K562 (cell line): ENCODE measurements at regions not wholly inside any gene's neighbourhood (a gene's known extent, or its start where the extent isn't known, plus 50 kb on each side); places are given as distances from the start of the nearest gene placed in this dataset.
A peak's percentile ranks its signal among the peaks of the same experiment; 100 is the strongest.

Source experiments
- ATAC-seq: fragments of 200-7000 bp; cut with Tn5 transposase; 3 replicates; pipeline ENCODE4 v1.9.1; 2020; ENCODE audit warnings: moderate library complexity
- BruUV-seq: library from RNA; stranded (reverse); fragments of 400-500 nt; replicated peaks from 2 replicates; lab custom pipeline; 2021; lab: Mats Ljungman, UMichigan
- CTCF ChIA-PET: fragments of 300-600 bp; formaldehyde crosslinking; extraction: SDS; loops from one replicate; lab custom pipeline; 2021; ENCODE audit warnings: low intra/inter-chr PET ratio; lab: Yijun Ruan, JAX
- POLR2A ChIA-PET: fragments of 300-600, 350-650 bp; sonication (Branson Sonifier 250); formaldehyde crosslinking; extraction: SDS; loops from one replicate; lab custom pipeline; 2021; ENCODE audit warnings: antibody characterized with exemption, inconsistent platforms; lab: Yijun Ruan, JAX
- DNase-seq, 4 experiments: peaks; one replicate each; pipeline versions ENCODE4 v3.0.0 to v3.0.0-alpha.2; 2011 to 2018; ENCODE audit warnings: low spot score in 3 of 4, mixed read lengths in 3 of 4; ENCODE audit errors: extremely low read depth in 1 of 4
- FAIRE-seq: peaks from 2 replicates; lab custom pipeline; 2011; peaks lifted over from hg19 to GRCh38; lab: Jason Lieb, UNC
- H2AFZ ChIP-seq: 2 replicates; pipeline ENCODE4 v1.6.0; 2011; ENCODE audit warnings: low read depth, low read length, control low read depth, inconsistent platforms
- H3K27ac ChIP-seq: fragments of 200-600 bp; 3 replicates; pipeline ENCODE4 v1.8.0; 2011; ENCODE audit warnings: low read depth, mild to moderate bottlenecking, control low read depth, inconsistent platforms, low read length, moderate library complexity, mixed read lengths; ENCODE audit errors: extremely low read depth
- H3K27me3 ChIP-seq, 2 experiments: fragments of 300-600 bp in 1 of 2; 2 replicates in 1 of 2; 3 replicates in 1 of 2; pipeline versions ENCODE4 v1.6.0 to v1.8.0; 2011; ENCODE audit warnings: inconsistent platforms in 2 of 2, low read length in 2 of 2, mild to moderate bottlenecking in 1 of 2, mixed read lengths in 1 of 2, moderate library complexity in 1 of 2; ENCODE audit not compliant: control insufficient read depth in 2 of 2, insufficient read depth in 2 of 2
- H3K36me3 ChIP-seq: fragments of 300-600 bp; 3 replicates; pipeline ENCODE4 v1.8.0; 2011; ENCODE audit warnings: mild to moderate bottlenecking, low read length, inconsistent platforms; ENCODE audit not compliant: control insufficient read depth, insufficient read depth
- H3K4me1 ChIP-seq, 2 experiments: fragments of 200-600 bp in 1 of 2; replicated peaks in 1 of 2; 2 replicates in 1 of 2; 3 replicates in 1 of 2; pipeline versions ENCODE4 v1.5.1 to v1.8.0; 2011; ENCODE audit warnings: inconsistent platforms in 2 of 2, low read length in 2 of 2, mild to moderate bottlenecking in 1 of 2, mixed read lengths in 1 of 2, moderate library complexity in 1 of 2; ENCODE audit not compliant: control insufficient read depth in 2 of 2, insufficient read depth in 2 of 2
- H3K4me2 ChIP-seq: 2 replicates; pipeline ENCODE4 v1.6.1; 2011; ENCODE audit warnings: low read length, control low read depth, inconsistent platforms, mixed read lengths; ENCODE audit not compliant: insufficient read depth
- H3K4me3 ChIP-seq: fragments of 200-600 bp; sonication (generic), shearing (Covaris generic); 2 replicates; pipeline ENCODE4 v1.5.1; 2016; ENCODE audit warnings: control low read depth, inconsistent platforms
- H3K79me2 ChIP-seq: fragments of 200-600 bp; 3 replicates; pipeline ENCODE4 v1.8.0; 2011; ENCODE audit warnings: low read length, inconsistent platforms; ENCODE audit not compliant: control insufficient read depth, insufficient read depth
- H3K9ac ChIP-seq, 2 experiments: 2 replicates each; pipeline versions ENCODE4 v1.6.0 to v1.6.1; 2011; ENCODE audit warnings: low read depth in 2 of 2, low read length in 2 of 2, control low read depth in 1 of 2, inconsistent platforms in 1 of 2, mild to moderate bottlenecking in 1 of 2, mixed read lengths in 1 of 2; ENCODE audit not compliant: insufficient read depth in 1 of 2
- H3K9me1 ChIP-seq: one replicate; pipeline ENCODE4 v1.6.0; 2011; ENCODE audit warnings: inconsistent platforms, mild to moderate bottlenecking, low read length, moderate library complexity; ENCODE audit not compliant: control insufficient read depth, insufficient read depth
- H3K9me3 ChIP-seq: replicated peaks from 2 replicates; pipeline ENCODE4 v1.5.1; 2011; ENCODE audit warnings: low read depth, low read length, inconsistent platforms; ENCODE audit not compliant: control insufficient read depth, insufficient read depth
- H4K20me1 ChIP-seq: replicated peaks from 2 replicates; pipeline ENCODE4 v1.6.1; 2011; ENCODE audit warnings: low read length, inconsistent platforms, mixed read lengths; ENCODE audit not compliant: control insufficient read depth, insufficient read depth
- CEBPB ChIP-seq: fragments of 450-650 bp; IDR thresholded peaks from 2 replicates; pipeline ENCODE4 v1.6.1; 2016; ENCODE audit warnings: missing genetic modification characterization, missing compliant biosample characterization
- FOXP1 ChIP-seq: sonication (generic); formaldehyde crosslinking; IDR thresholded peaks from 2 replicates; pipeline ENCODE4 v1.8.0; 2022; ENCODE audit warnings: mild to moderate bottlenecking, missing genetic modification reagents
- WGBS: fragments of 100-300 bp; shearing (Covaris generic); methylation state at CpG from one replicate; pipeline ENCODE4 v1.1.6; 2016; ENCODE audit warnings: low coverage, mixed read lengths; ENCODE audit not compliant: insufficient coverage; ENCODE audit errors: missing lambda C conversion rate; 5-methylcytosine and 5-hydroxymethylcytosine counted together
- in situ Hi-C: fragments of 300-500 bp; cut with MboI; formaldehyde crosslinking; loops from 4 replicates; pipeline ENCODE4 v1.15.0; 2018; ENCODE audit warnings: inconsistent platforms, mixed read lengths
- intact Hi-C: fragments of 100-400 bp; cut with micrococcal nuclease; formaldehyde crosslinking; loops from 2 replicates; pipeline ENCODE4 v1.14.2; 2022

GRCh38 chr2:176969642-176970359, 242.8 kb upstream of the HNRNPA3 start:
- DNase-seq (no peak), FAIRE-seq (no peak)
- no peak overlapping the region for H2AFZ ChIP-seq
- no peaks in the 10 kb centered on the region for H3K9me1 ChIP-seq
- no peaks in the 10 kb centered on the region for H3K36me3 ChIP-seq
- in situ Hi-C loops: no loop called here
- H3K4me2 ChIP-seq: no peak overlapping the region
- no peaks in the 10 kb centered on the region for H3K79me2 ChIP-seq
- CTCF ChIA-PET: no interaction called here
- no peaks in the 10 kb centered on the region for H3K27me3 ChIP-seq
- no peaks in the 10 kb centered on the region for H4K20me1 ChIP-seq
- no peak overlapping the region for H3K4me3 ChIP-seq
- BruUV-seq: no TSS peak
- WGBS: 0% methylated on average over 2 of the region's 2 CpGs
- TF ChIP-seq FOXP1 (CRISPR knock-in tag): no peak
- no peak for TF ChIP-seq CEBPB (tag)
- TF ChIP-seq, all 486 proteins: peak for 0
- POLR2A ChIA-PET: interaction anchor here (1.4 kb wide), 2 partner anchors 9 to 14 kb away, joined by 3 to 6 read pairs; no protein-coding TSS in a partner anchor
- no peak overlapping the region for H3K9ac ChIP-seq
- intact Hi-C loops: no loop called here
- no peaks in the 10 kb centered on the region for H3K9me3 ChIP-seq
- H3K27ac ChIP-seq: no peak overlapping the region
- H3K4me1 ChIP-seq: no peaks in the 10 kb centered on the region
- peak; percentile 45; the same call in 2 of the 3 replicates for ATAC-seq
